OCI-LY1 (cell line): ENCODE measurements at regions not wholly inside any gene's neighbourhood (a gene's known extent, or its start where the extent isn't known, plus 50 kb on each side); places are given as distances from the start of the nearest gene placed in this dataset.

Source experiments
- H2AFZ ChIP-seq: fragments of 200-600 bp; sonication (generic), shearing (Covaris generic); 2 replicates; pipeline ENCODE4 v1.6.0; 2014; ENCODE audit warnings: antibody characterized with exemption, mild to moderate bottlenecking, low read length
- H3F3A ChIP-seq: fragments of 200-600 bp; sonication (generic), shearing (Covaris generic); 2 replicates; pipeline ENCODE4 v1.6.0; 2014; ENCODE audit warnings: mild to moderate bottlenecking, antibody characterized with exemption, low read length, moderate library complexity; ENCODE audit not compliant: insufficient read depth
- H3K27ac ChIP-seq: fragments of 200-600 bp; sonication (generic); 2 replicates; pipeline ENCODE4 v1.5.1; 2014; ENCODE audit warnings: low read length, mixed run types, mild to moderate bottlenecking, low read depth; ENCODE audit not compliant: poor library complexity, severe bottlenecking
- H3K27me3 ChIP-seq: fragments of 200-600 bp; sonication (generic); 2 replicates; pipeline ENCODE4 v1.6.0; 2014; ENCODE audit warnings: antibody characterized with exemption, mild to moderate bottlenecking, low read length, moderate library complexity; ENCODE audit not compliant: insufficient read depth
- H3K36me3 ChIP-seq: fragments of 200-600 bp; sonication (generic); 2 replicates; pipeline ENCODE4 v1.6.1; 2014; ENCODE audit warnings: mild to moderate bottlenecking, antibody characterized with exemption, low read length, moderate library complexity, mixed read lengths; ENCODE audit not compliant: insufficient read depth
- H3K4me1 ChIP-seq: fragments of 200-600 bp; sonication (generic); 2 replicates; pipeline ENCODE4 v1.5.1; 2014; ENCODE audit warnings: mild to moderate bottlenecking, low read length, moderate library complexity; ENCODE audit not compliant: insufficient read depth, severe bottlenecking
- H3K4me2 ChIP-seq: fragments of 200-600 bp; sonication (generic), shearing (Covaris generic); 2 replicates; pipeline ENCODE4 v1.6.1; 2014; ENCODE audit warnings: low read length
- H3K4me3 ChIP-seq: fragments of 200-600 bp; sonication (generic); 2 replicates; pipeline ENCODE4 v1.5.1; 2014; ENCODE audit warnings: low read length, low read depth, mild to moderate bottlenecking, mixed read lengths; ENCODE audit not compliant: poor library complexity, severe bottlenecking
- H3K79me2 ChIP-seq: fragments of 200-600 bp; shearing (Covaris generic); 2 replicates; pipeline ENCODE4 v1.6.1; 2016; ENCODE audit warnings: mixed run types, low read length, mixed read lengths; ENCODE audit not compliant: insufficient read depth
- H3K9ac ChIP-seq: fragments of 200-600 bp; sonication (generic), shearing (Covaris generic); 2 replicates; pipeline ENCODE4 v1.6.1; 2014; ENCODE audit warnings: mild to moderate bottlenecking, low read length, mixed read lengths
- H3K9me2 ChIP-seq: fragments of 200-600 bp; sonication (generic), shearing (Covaris generic); 2 replicates; pipeline ENCODE4 v1.6.1; 2014; ENCODE audit warnings: low read depth, mild to moderate bottlenecking, low read length, mixed read lengths
- H3K9me3 ChIP-seq: fragments of 200-600 bp; shearing (Covaris generic); 2 replicates; pipeline ENCODE4 v1.6.1; 2014; ENCODE audit warnings: low read length, mixed read lengths
- H4K20me1 ChIP-seq: fragments of 200-600 bp; sonication (generic), shearing (Covaris generic); 2 replicates; pipeline ENCODE4 v1.6.0; 2016; ENCODE audit warnings: mild to moderate bottlenecking, low read length; ENCODE audit not compliant: insufficient read depth
- EZH2 ChIP-seq: fragments of 200-600 bp; sonication (generic), shearing (Covaris generic); IDR thresholded peaks from 2 replicates; pipeline ENCODE4 v1.8.0; 2017; ENCODE audit warnings: borderline replicate concordance, mixed run types, mild to moderate bottlenecking, antibody characterized with exemption, low read length, moderate library complexity, mixed read lengths
- TF ChIP-seq, protein P1 (sequence below): fragments of 200-600 bp; sonication (generic), shearing (Covaris generic); IDR thresholded peaks from 2 replicates; pipeline ENCODE4 v1.5.1; 2017; ENCODE audit warnings: mild to moderate bottlenecking, antibody characterized with exemption, low read length, moderate library complexity, mixed read lengths

DNA sequence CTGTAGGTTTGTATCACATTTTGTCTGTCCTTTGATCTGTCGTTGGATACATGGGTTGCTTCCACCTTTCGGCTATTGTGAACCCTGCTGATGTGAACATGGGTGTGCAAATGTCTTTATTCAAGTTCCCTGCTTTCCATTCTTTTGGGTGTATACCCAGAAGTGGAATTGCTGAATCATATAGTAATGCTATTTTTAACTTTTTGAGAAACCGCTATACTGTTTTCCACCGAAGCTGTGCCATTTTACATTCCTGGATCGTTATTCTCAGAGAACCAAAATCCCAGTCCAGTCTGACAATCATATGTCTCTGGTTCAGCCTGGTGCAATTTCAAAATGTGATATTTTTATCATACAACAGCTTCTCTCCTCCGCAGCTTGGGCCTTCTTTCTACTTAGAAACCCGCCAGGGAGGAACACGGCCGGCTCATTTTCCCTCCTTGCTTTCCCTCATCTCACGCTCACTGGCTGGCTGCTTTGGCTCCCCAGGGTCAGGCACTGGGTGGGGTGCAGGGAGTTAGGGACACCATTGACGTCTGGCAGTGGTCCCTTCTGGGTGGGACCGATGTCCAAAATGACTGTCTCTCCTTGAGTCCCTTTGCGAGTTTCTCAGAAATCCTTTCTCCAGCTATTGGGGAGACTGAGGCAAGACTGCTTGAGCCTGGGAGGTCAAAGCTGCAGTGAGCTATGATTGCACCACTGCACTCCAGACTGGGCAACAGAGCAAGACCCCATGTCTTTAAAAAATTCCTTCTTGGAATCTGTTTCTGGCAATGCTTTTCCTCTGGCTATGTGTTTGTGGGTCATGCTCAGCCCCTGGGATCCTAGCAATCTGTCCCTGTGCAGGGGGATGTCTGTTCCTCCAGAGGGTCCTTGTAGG lies 73.5 kb upstream of the AKT3 start:
- Histone ChIP-seq H3F3A (no peaks in the 10 kb centered on the region), H3K9me3 (no peaks in the 10 kb centered on the region), H2AFZ (no peak overlapping the region), H3K79me2 (no peaks in the 10 kb centered on the region), H3K4me1 (no peaks in the 10 kb centered on the region), H3K27ac (no peak overlapping the region), H3K4me2 (no peak overlapping the region), H3K27me3 (no peaks in the 10 kb centered on the region), H3K4me3 (no peak overlapping the region), H3K9ac (no peak overlapping the region), H4K20me1 (no peaks in the 10 kb centered on the region), H3K9me2 (no peaks in the 10 kb centered on the region), H3K36me3 (no peaks in the 10 kb centered on the region)
- TF ChIP-seq, protein P1, sequence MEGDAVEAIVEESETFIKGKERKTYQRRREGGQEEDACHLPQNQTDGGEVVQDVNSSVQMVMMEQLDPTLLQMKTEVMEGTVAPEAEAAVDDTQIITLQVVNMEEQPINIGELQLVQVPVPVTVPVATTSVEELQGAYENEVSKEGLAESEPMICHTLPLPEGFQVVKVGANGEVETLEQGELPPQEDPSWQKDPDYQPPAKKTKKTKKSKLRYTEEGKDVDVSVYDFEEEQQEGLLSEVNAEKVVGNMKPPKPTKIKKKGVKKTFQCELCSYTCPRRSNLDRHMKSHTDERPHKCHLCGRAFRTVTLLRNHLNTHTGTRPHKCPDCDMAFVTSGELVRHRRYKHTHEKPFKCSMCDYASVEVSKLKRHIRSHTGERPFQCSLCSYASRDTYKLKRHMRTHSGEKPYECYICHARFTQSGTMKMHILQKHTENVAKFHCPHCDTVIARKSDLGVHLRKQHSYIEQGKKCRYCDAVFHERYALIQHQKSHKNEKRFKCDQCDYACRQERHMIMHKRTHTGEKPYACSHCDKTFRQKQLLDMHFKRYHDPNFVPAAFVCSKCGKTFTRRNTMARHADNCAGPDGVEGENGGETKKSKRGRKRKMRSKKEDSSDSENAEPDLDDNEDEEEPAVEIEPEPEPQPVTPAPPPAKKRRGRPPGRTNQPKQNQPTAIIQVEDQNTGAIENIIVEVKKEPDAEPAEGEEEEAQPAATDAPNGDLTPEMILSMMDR: no peak
- no peak for TF ChIP-seq EZH2

DNA sequence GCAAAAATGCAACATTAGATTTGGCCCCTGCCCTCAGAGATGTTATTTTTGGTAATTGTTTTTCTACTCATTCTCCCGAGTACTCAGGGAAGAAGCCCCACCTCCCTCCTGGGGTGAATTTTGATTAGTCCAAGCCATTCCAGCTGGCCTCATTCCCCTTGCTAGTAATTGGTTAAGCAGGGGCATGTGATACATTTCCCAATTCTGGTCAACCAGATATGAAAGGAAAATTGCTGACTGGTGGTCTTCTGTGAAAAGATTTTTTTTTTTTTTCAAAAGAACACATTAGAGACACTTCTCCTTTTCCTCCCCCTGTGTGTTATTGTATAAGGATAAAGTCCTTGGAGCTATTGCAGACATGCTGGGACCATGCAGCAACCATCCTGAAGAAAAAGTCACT lies 71.1 kb upstream of the AKT3 start:
- H4K20me1 ChIP-seq: no peaks in the 10 kb centered on the region
- H3K79me2 ChIP-seq: no peaks in the 10 kb centered on the region
- H3K27ac ChIP-seq: no peak overlapping the region
- H3K4me3 ChIP-seq: no peak overlapping the region
- no peak overlapping the region for H2AFZ ChIP-seq
- no peaks in the 10 kb centered on the region for H3F3A ChIP-seq
- H3K4me1 ChIP-seq: no peaks in the 10 kb centered on the region
- no peaks in the 10 kb centered on the region for H3K9me3 ChIP-seq
- no peak overlapping the region for H3K9ac ChIP-seq
- H3K36me3 ChIP-seq: no peaks in the 10 kb centered on the region
- no peak for TF ChIP-seq EZH2
- TF ChIP-seq, protein P1: no peak
- H3K27me3 ChIP-seq: no peaks in the 10 kb centered on the region
- no peaks in the 10 kb centered on the region for H3K9me2 ChIP-seq
- H3K4me2 ChIP-seq: no peak overlapping the region

DNA sequence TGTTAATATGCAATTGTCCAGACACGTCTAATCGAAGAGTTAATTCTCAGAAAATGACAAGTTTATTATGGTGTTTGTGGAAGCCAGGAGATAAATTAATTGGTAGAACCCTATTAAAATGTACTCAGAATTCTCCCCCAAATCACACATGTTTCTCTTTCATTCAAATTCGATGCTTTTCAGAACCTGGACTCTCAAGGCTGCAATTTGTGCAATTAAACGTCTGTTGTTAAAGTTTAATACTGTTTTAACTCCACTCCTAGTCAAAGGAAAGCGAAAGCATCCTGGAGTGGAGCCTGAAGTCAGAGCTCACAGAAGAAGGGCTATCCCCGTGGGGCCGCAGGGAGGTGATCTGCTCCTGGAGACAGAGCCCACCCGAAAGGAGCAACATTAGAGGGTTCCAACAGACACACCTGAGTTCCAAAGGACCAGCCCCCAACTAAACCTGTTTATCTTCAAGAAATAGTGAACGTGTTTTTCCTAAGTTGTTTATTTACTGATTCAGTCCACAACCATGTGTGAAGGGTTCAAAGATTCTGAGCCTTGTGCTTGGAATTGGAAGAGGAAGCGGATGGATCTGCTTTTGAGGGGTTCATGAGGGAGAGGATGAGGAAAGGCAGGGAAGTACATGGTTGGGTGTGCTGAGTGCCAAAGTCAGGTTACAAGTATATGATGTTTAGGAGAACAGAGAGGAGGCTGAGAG lies 68.0 kb upstream of the AKT3 start:
- Histone ChIP-seq H3K27me3 (no peaks in the 10 kb centered on the region), H3F3A (no peaks in the 10 kb centered on the region), H3K9me3 (no peaks in the 10 kb centered on the region), H3K4me3 (no peak overlapping the region), H4K20me1 (no peaks in the 10 kb centered on the region), H3K4me2 (no peak overlapping the region), H3K27ac (no peak overlapping the region), H3K9me2 (no peaks in the 10 kb centered on the region), H3K9ac (no peak overlapping the region), H3K79me2 (no peaks in the 10 kb centered on the region), H2AFZ (no peak overlapping the region), H3K36me3 (no peaks in the 10 kb centered on the region), H3K4me1 (no peaks in the 10 kb centered on the region)
- TF ChIP-seq EZH2: no peak
- TF ChIP-seq, protein P1: no peak
